Astrocyte of the hippocampus (primary cell): ENCODE measurements at regions not wholly inside any gene's neighbourhood (a gene's known extent, or its start where the extent isn't known, plus 50 kb on each side); places are given as distances from the start of the nearest gene placed in this dataset.
"Not testable (repeated sequence)": the region's sequence is repeated elsewhere in the genome, so short reads cannot be mapped to it uniquely, and the experiment has no call there.

ENCODE experiments used
- DNase-seq: peaks from one replicate; pipeline ENCODE4 v3.0.0; 2011; ENCODE audit warnings: low read depth, low spot score

GRCh38 chr5:44252545-44252944 lies 136.7 kb downstream of the FGF10 start:
- DNase-seq, result no peak

GRCh38 chr5:44246986-44247385 lies 142.2 kb downstream of the FGF10 start:
- DNase-seq, result no peak

- DNase-seq, result no peak
Observed at GRCh38 chr5:44245935-44246334, 143.3 kb downstream of the FGF10 start.

GRCh38 chr5:44242791-44243190 lies 146.4 kb downstream of the FGF10 start:
- DNase-seq, result no peak

- no peak for DNase-seq
Observed at GRCh38 chr5:44236040-44236439, 153.2 kb downstream of the FGF10 start.

- no peak for DNase-seq
Observed at GRCh38 chr5:44233691-44234090, 155.5 kb downstream of the FGF10 start.

- no peak for DNase-seq
Observed at GRCh38 chr5:44225231-44226160, 163.7 kb downstream of the FGF10 start.

GRCh38 chr5:44199408-44199807 lies 189.8 kb downstream of the FGF10 start:
- no peak for DNase-seq

GRCh38 chr5:44189255-44189654 lies 200.0 kb downstream of the FGF10 start:
- no peak for DNase-seq

- no peak for DNase-seq
Observed at GRCh38 chr5:44187973-44188372, 201.2 kb downstream of the FGF10 start.

GRCh38 chr5:44183753-44184152 lies 205.5 kb downstream of the FGF10 start:
- no peak for DNase-seq

- no peak for DNase-seq
Observed at GRCh38 chr5:44183312-44183711, 205.9 kb downstream of the FGF10 start.

- DNase-seq, result no peak
Observed at GRCh38 chr5:44178414-44178813, 210.8 kb downstream of the FGF10 start.

- no peak for DNase-seq
Observed at GRCh38 chr5:44167540-44167939, 221.7 kb downstream of the FGF10 start.

- DNase-seq, result no peak
Observed at GRCh38 chr5:44160369-44160768, 228.9 kb downstream of the FGF10 start.

- DNase-seq, result no peak
Observed at GRCh38 chr5:44150075-44150723, 239.0 kb downstream of the FGF10 start.

GRCh38 chr5:44117947-44118346 lies 271.3 kb downstream of the FGF10 start:
- DNase-seq, result not testable (repeated sequence)

GRCh38 chr5:44108232-44108631 lies 281.0 kb downstream of the FGF10 start:
- DNase-seq, result not testable (repeated sequence)

- DNase-seq, result no peak
Observed at GRCh38 chr5:44099643-44100042, 289.6 kb downstream of the FGF10 start.

GRCh38 chr5:44089424-44090144 lies 299.6 kb downstream of the FGF10 start:
- no peak for DNase-seq

- no peak for DNase-seq
Observed at GRCh38 chr5:44085083-44085482, 304.1 kb downstream of the FGF10 start.

GRCh38 chr5:44074547-44074946 lies 314.7 kb downstream of the FGF10 start:
- DNase-seq, result not testable (repeated sequence)
